Cardiac fibroblast (primary cell): ENCODE measurements at regions not wholly inside any gene's neighbourhood (a gene's known extent, or its start where the extent isn't known, plus 50 kb on each side); places are given as distances from the start of the nearest gene placed in this dataset.
"Not testable (repeated sequence)": the region's sequence is repeated elsewhere in the genome, so short reads cannot be mapped to it uniquely, and the experiment has no call there.

Experiments
- DNase-seq, 2 donors: peaks; one replicate each; pipeline versions ENCODE4 v3.0.0 to v3.0.0-alpha.2; 2010; ENCODE audit warnings: low read depth in 2 of 2
- H3K4me3 ChIP-seq, 2 donors: replicated peaks in 1 of 2; 1 replicate in 1 of 2; 2 replicates in 1 of 2; pipeline ENCODE4 v1.5.1; 2011; ENCODE audit warnings: low read depth in 2 of 2, low read length in 2 of 2, mild to moderate bottlenecking in 2 of 2, moderate library complexity in 1 of 2
- TF ChIP-seq, protein P1 (sequence below): IDR thresholded peaks from one replicate; pipeline ENCODE4 v1.5.1; 2011; ENCODE audit warnings: low read depth, mild to moderate bottlenecking, low read length, inconsistent platforms

DNA sequence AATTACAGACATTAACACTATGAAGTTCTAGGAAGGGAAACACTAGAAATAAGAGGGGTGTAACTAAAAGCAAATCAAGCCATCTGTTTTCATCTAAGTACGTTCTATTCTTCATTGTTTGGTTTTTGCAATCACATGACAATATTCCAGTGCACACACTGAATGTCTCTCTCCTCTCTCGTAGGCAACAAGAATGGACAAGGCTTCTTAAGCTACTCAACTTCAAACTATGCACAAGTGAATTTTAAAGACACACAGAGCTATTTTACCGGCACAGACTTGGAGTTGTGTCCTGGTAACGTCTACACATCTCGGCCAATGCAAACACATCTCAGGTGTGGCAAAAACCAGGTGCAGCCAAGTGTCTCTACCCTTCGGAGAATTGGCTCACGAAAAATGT lies 173.3 kb downstream of the PRKX start:
- TF ChIP-seq, protein P1, sequence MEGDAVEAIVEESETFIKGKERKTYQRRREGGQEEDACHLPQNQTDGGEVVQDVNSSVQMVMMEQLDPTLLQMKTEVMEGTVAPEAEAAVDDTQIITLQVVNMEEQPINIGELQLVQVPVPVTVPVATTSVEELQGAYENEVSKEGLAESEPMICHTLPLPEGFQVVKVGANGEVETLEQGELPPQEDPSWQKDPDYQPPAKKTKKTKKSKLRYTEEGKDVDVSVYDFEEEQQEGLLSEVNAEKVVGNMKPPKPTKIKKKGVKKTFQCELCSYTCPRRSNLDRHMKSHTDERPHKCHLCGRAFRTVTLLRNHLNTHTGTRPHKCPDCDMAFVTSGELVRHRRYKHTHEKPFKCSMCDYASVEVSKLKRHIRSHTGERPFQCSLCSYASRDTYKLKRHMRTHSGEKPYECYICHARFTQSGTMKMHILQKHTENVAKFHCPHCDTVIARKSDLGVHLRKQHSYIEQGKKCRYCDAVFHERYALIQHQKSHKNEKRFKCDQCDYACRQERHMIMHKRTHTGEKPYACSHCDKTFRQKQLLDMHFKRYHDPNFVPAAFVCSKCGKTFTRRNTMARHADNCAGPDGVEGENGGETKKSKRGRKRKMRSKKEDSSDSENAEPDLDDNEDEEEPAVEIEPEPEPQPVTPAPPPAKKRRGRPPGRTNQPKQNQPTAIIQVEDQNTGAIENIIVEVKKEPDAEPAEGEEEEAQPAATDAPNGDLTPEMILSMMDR: no peak
- no peak for DNase-seq
- H3K4me3 ChIP-seq: no peak overlapping the region

DNA sequence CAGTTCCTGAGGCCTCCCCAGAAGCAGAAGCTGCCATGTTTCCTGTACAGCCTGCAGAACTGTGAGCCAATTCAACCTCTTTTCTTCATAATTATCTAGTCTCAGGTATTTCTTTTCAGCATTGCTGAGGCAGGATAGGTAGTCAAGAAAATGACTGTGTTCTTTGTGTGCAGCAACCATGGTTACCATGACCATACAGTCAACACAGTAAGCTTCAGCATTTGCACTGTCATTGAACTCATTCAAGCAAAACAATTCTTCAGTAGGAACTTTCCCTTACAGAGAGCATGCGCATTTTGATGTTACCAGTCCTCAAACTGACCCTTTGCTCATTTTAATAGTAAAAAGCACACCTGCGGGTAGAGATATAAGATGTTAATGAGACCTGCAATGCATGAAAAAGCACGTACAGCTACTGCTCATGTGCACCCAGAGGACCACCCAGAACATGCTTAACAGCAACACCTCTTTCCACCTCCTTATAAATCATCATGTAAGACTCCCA lies 180.8 kb downstream of the PRKX start:
- TF ChIP-seq, protein P1: no peak
- H3K4me3 ChIP-seq: no peak overlapping the region
- no peak for DNase-seq

DNA sequence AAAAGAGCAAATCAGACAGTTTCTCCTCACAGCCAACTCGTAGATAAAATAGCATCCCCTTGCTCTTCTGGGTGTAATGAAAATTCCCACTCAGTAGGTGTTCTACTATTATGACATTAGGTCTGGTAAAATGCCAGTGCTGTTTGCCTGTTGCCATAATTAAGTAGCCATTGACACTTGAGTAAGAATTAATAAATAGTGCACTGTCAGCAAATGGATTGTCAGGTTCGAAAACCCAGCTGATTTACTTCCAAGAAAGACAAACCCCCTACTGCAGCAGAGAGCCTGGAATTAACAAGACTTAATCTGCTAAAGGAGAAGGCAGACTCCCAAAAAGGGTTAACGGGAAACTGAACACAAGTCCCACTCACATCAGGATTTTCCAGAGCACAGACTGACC lies 182.0 kb downstream of the PRKX start:
- DNase-seq, H3K4me3 ChIP-seq: not testable (repeated sequence)

DNA sequence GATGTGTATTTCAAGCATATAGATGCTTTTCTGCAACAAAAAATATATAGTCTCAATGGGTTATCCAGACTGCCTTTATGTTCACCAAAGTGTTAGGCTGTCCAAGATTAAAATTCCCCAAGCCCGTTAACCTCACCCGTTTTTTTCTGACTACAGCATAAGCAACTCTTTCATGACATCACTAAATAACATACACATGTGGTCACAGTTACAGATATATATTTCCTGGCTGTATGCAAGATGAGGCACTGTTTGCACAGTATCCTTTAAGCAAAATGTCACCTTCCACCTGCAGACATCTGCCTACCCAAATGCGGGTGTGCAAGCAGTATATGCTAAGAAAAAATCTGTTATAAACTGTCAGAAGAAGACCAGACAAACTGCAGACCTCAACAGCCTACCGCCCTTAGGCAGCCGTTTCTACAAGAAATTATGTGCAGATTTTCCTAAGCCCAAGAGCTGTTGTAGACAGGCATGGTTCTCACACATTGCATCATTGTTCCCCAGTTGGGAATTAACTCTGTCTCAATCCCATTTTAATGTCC lies 183.1 kb upstream of the MXRA5 start:
- no peak overlapping the region for H3K4me3 ChIP-seq
- no peak for DNase-seq
- TF ChIP-seq, protein P1: no peak

DNA sequence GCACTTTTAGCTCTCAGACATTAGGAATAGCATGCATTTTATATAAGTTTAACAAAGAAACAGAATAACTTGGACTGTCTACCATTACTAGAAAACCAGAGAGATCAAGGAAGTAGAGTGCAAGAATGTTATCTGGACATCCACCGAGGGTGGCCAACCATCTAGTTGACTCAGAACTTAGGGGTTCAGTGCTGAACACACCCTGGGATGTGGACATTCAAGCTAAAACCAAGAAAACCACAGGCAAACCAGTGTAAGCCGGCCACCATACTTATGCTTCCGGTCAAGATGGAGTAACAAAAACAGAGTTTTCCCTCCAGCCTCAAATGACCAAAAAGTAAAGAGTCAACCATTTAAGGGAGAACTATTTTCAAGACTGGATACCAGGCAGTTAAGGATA lies 181.4 kb upstream of the MXRA5 start:
- H3K4me3 ChIP-seq: no peak overlapping the region
- TF ChIP-seq, protein P1: no peak
- DNase-seq: peak in 1 of 2 donors; percentile 4

DNA sequence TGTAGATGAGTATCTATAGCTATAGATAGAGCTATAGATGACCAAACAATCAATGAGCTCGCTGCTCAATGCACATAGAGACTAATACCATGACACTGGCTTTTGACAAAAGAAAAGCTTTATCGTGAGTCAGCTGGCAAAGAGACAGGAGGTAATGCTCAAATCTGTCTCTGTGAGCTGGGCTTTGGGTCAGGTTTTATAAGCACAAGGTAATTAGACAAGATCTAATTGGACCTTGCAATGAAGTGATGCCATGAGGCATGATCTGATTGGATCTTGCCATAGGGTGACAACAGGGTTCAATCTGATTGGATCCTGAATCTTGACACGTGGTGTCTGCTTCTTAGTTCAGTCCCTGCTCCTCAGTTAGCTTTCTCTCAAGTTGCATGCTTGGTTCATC lies 180.7 kb upstream of the MXRA5 start:
- TF ChIP-seq, protein P1: no peak
- no peak overlapping the region for H3K4me3 ChIP-seq
- no peak for DNase-seq

DNA sequence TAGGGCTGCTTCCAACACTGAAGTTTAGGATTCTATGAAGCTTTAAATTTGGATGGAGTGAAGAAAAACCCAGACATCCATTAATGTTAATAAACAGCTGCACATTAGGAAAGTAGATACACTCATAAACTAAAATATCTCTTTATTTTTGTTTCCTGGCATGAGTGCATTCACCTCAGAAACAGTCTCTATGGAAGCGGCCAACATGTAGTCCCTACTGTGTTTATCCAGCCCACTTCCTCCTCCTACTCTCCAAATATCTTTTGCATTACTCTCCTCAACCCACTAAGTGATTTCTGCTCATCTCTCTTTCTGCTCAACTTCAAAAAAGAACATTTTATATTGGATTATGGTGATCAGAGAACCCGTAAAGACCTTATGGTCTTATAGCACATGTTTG lies 180.3 kb upstream of the MXRA5 start:
- TF ChIP-seq, protein P1: no peak
- peak; percentile 14 to 22 for DNase-seq
- no peak overlapping the region for H3K4me3 ChIP-seq
